Astrocyte of the spinal cord (primary cell): ENCODE measurements at regions not wholly inside any gene's neighbourhood (a gene's known extent, or its start where the extent isn't known, plus 50 kb on each side); places are given as distances from the start of the nearest gene placed in this dataset.

ENCODE experiments used
- DNase-seq: peaks from one replicate; pipeline ENCODE4 v3.0.0; 2011; ENCODE audit warnings: low read depth, low spot score
- H3K4me3 ChIP-seq: 2 replicates; pipeline ENCODE4 v1.5.1; 2011; ENCODE audit warnings: low read depth, mild to moderate bottlenecking, low read length, moderate library complexity
- CTCF ChIP-seq: IDR thresholded peaks from 2 replicates; pipeline ENCODE4 v1.5.1; 2012; ENCODE audit warnings: low read depth, mild to moderate bottlenecking, low read length, inconsistent platforms
- in situ Hi-C: cut with HindIII; loops from 2 replicates; pipeline ENCODE4 v1.10.0; 2017; ENCODE audit warnings: low sequenced_read_pairs

DNA sequence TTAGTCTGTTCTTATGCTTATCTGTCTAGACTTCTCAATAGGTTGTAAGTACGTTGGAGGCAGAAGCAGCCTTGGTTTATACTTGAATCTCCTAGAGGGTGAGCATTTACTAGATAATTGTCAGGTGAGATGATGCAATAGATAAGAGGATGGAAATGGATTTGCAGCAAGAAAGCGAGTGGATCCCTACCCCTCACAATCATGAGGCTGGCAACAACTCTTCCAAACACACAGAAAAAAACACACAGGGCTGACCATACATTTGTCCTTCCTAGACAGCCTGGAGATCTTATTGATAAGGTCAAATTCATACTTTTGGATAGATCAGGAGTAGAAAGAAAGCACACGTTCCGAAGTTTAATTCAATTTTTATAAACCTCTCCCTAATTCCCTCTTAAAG is 481.4 kb upstream of the CAMK1G start:
- no peak overlapping the region for H3K4me3 ChIP-seq
- in situ Hi-C loops, result no loop called here
- no peak for DNase-seq
- no peak for TF ChIP-seq CTCF

DNA sequence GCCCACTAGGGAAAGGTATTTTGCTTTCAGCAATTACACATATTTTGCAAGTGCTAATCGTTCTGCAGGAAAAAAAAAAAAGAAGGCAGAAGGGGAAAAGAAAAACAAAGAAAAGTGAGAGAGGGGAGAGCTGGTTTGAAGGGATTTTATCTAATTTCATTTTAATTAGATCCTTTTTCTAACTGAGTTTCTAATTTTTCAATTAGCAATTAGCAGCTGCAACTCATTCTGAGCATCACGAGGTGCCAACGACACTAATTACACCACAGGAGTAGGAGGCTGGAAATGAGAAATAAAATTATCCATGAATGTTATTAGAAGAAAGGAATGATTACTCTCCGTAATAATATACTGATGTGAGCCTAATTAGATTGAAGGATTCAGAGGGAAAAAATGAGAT is 481.0 kb upstream of the CAMK1G start:
- TF ChIP-seq CTCF, result no peak
- H3K4me3 ChIP-seq, result no peak overlapping the region
- in situ Hi-C loops, result no loop called here
- no peak for DNase-seq

DNA sequence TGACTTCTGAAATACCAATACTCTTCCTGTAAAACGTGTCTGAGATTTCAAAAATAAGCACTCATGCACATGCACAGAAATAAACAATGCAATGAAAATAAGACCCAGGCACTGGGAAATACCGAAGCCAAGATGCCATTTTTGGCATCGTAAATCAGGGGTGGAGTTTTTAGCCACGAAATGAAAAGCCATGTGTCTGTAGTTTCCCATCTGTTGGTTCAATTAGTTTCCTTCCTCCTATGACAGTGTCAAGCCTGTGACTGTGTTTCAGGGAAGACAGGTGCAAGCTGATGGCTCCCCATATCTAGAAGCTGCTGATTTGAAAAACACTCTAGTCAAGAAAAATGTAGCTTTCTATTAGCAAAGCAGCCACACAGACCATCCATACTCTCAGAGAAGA is 480.4 kb upstream of the CAMK1G start:
- no peak for TF ChIP-seq CTCF
- in situ Hi-C loops, result no loop called here
- no peak overlapping the region for H3K4me3 ChIP-seq
- no peak for DNase-seq

DNA sequence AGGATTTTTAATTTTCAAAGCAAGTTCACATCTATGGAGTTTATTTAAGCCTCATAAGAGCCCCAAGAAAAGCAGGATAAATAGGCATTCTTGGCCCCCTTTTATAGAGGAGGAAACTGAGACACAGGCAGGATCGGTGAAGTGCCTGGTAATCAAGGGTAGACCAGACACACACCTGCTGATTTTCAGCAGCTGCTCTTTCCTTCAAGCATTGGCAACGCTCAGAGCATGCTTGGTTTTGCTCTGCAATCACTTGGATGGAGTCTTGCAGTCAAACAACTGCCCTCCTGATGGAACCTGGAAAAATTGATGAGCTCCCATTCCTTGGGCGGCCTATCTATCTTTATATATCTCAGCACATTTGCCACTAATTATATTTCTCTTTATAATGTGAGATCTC is 478.9 kb upstream of the CAMK1G start:
- in situ Hi-C loops, result no loop called here
- no peak for TF ChIP-seq CTCF
- no peak for DNase-seq
- no peak overlapping the region for H3K4me3 ChIP-seq

DNA sequence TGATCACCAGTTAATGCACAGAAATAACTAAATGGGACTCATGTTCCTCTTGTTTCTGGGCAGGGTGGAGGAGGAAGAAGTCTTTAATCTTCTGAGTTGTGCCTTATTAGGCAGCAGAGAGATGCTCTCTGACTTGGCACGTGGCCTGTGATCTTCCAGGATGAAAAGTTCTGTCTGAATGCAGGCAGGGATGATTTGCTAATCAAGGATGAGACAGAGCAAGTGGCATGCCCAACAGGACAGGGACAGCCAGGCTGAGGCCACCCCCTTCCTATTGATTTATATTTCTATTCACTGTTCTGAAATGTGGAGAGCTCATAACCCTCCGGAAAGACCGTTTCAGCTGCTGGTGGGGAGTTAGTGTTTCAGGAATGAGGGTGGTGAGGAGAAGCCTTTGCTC is 477.8 kb upstream of the CAMK1G start:
- H3K4me3 ChIP-seq, result no peak overlapping the region
- DNase-seq, result no peak
- TF ChIP-seq CTCF, result no peak
- in situ Hi-C loops, result no loop called here

DNA sequence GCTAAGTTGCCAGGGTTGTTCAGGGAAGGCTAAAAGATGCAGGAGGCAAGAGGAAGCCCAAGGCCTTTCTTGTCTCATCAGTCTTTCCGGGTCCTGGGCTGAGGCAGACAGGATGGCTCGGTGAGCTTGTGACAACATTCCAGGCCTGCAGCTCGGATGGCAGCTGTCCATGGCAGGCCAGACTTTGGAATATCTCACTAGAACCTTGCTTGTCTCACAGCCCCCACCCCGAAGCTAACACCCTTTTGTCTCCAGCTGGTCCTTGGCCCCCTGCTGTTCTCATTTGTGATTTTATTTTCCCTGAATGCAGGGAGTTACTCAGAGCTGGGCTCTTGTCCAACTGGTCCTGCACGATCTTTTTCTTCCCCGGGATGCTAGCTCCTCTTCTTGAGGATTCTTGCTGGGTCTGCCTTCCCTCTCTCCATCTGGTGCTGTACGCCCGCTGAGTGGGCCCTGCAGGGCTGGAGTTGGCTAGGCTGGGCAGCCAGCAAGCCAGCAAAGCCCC is 477.2 kb upstream of the CAMK1G start:
- DNase-seq, result peak; percentile 84
- no peak overlapping the region for H3K4me3 ChIP-seq
- in situ Hi-C loops, result no loop called here
- peak; percentile 7 for TF ChIP-seq CTCF

DNA sequence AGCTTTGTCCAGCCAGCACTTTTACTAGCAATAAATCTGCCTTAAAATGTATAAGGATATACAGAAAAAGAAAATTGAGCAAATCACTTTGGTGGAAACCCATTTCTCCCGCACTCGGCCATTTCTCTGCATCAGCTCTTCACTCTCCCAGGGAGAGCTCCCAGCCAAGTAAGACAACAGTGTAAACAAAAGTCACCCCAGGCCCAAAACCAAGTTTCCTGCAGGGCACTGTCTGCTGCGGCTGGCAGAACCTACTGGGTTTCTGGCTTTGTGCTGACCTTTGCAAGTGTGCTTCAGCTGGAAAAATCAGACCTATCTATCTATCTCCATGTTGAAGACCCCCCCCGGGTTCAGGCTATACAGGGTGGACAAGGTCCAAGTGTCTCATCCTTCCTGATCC is 476.7 kb upstream of the CAMK1G start:
- no peak for DNase-seq
- no peak for TF ChIP-seq CTCF
- no peak overlapping the region for H3K4me3 ChIP-seq
- in situ Hi-C loops, result no loop called here
